Mammary epithelial cell (primary cell): ENCODE measurements at regions not wholly inside any gene's neighbourhood (a gene's known extent, or its start where the extent isn't known, plus 50 kb on each side); places are given as distances from the start of the nearest gene placed in this dataset.

Experiments
- CTCF ChIP-seq, 2 donors: IDR thresholded peaks in 1 of 2; conservative IDR thresholded peaks in 1 of 2; 2 replicates each; pipeline ENCODE4 v1.5.1; 2011 to 2012; ENCODE audit warnings: inconsistent platforms in 2 of 2, low read length in 2 of 2, mild to moderate bottlenecking in 2 of 2, control low read depth in 1 of 2, low read depth in 1 of 2; ENCODE audit not compliant: insufficient read depth in 1 of 2; ENCODE audit errors: extremely low read depth in 1 of 2
- EZH2 ChIP-seq: IDR thresholded peaks from 2 replicates; pipeline ENCODE4 v1.6.1; 2012; ENCODE audit warnings: low read length, inconsistent platforms, borderline replicate concordance

- TF ChIP-seq EZH2, result no peak
- TF ChIP-seq CTCF (conservative IDR thresholded peaks at IDR 0.05 in 1 of 2, IDR thresholded peaks at IDR 0.05 in 1 of 2; ENCODE audit: extremely low read depth in 1 of 2, insufficient read depth in 1 of 2, low read depth in 1 of 2, low read length in 2 of 2), result no peak
Measured at GRCh38 chr7:113410796-113411195, 292.4 kb upstream of the SMIM30 start.
